ENCODE measurements at regions not wholly inside any gene's neighbourhood (a gene's known extent, or its start where the extent isn't known, plus 50 kb on each side); places are given as distances from the start of the nearest gene placed in this dataset.

DNA sequence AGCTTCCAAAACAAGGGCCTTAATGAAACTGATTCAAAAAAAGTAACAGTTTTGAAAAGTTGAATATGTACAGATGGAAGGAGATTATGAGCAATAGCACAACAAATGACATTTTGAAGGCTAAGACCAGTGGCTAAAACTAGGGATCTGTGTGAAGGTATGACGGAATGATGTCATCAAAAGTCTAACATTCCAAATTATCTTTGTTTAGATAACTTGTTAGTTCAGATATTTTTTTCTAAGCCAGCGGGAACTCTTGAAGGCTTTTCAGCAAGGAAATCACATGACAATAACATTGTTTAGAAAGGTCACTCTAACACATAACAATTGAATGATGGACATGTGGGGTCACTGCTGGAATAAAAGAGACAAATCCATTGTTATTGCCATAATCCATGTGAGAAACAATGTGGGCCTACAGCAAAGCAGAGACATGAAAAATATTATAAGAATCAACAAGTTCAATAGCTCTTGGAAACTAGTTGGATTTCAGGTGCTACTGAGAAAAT, 260.5 kb downstream of the CASP12 start:
- TF ChIP-seq, protein P1, sequence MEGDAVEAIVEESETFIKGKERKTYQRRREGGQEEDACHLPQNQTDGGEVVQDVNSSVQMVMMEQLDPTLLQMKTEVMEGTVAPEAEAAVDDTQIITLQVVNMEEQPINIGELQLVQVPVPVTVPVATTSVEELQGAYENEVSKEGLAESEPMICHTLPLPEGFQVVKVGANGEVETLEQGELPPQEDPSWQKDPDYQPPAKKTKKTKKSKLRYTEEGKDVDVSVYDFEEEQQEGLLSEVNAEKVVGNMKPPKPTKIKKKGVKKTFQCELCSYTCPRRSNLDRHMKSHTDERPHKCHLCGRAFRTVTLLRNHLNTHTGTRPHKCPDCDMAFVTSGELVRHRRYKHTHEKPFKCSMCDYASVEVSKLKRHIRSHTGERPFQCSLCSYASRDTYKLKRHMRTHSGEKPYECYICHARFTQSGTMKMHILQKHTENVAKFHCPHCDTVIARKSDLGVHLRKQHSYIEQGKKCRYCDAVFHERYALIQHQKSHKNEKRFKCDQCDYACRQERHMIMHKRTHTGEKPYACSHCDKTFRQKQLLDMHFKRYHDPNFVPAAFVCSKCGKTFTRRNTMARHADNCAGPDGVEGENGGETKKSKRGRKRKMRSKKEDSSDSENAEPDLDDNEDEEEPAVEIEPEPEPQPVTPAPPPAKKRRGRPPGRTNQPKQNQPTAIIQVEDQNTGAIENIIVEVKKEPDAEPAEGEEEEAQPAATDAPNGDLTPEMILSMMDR (conservative IDR thresholded peaks at IDR 0.05 in 1 of 2, IDR thresholded peaks at IDR 0.05 in 1 of 2; ENCODE audit: extremely low read depth in 1 of 2, insufficient read depth in 1 of 2, low read depth in 1 of 2, low read length in 2 of 2) = no peak
- TF ChIP-seq EZH2 (IDR thresholded peaks at IDR 0.05; ENCODE audit: borderline replicate concordance, low read length) = no peak
